Astrocyte (in vitro differentiated cells and primary cell): ENCODE measurements at regions not wholly inside any gene's neighbourhood (a gene's known extent, or its start where the extent isn't known, plus 50 kb on each side); places are given as distances from the start of the nearest gene placed in this dataset.

ENCODE experiments used
- DNase-seq: peaks from one replicate; pipeline ENCODE4 v3.0.0-alpha.2; 2010; ENCODE audit warnings: low read depth
- FAIRE-seq: peaks from 2 replicates; lab custom pipeline; 2011; peaks lifted over from hg19 to GRCh38; lab: Jason Lieb, UNC
- H2AFZ ChIP-seq: 2 replicates; pipeline ENCODE4 v1.6.0; 2012; ENCODE audit warnings: low read depth, low read length, inconsistent platforms
- H3K27ac ChIP-seq: 2 replicates; pipeline ENCODE4 v1.5.1; 2011; ENCODE audit warnings: low read depth, low read length, inconsistent platforms
- H3K27me3 ChIP-seq: 2 replicates; pipeline ENCODE4 v1.6.0; 2011; ENCODE audit warnings: low read length, inconsistent platforms; ENCODE audit not compliant: insufficient read depth
- H3K36me3 ChIP-seq: 2 replicates; pipeline ENCODE4 v1.5.1; 2011; ENCODE audit warnings: low read length, inconsistent platforms; ENCODE audit not compliant: insufficient read depth
- H3K4me1 ChIP-seq: 2 replicates; pipeline ENCODE4 v1.5.1; 2011; ENCODE audit warnings: low read length, inconsistent platforms; ENCODE audit not compliant: insufficient read depth
- H3K4me2 ChIP-seq: 2 replicates; pipeline ENCODE4 v1.6.0; 2012; ENCODE audit warnings: low read length, inconsistent platforms
- H3K4me3 ChIP-seq: 2 replicates; pipeline ENCODE4 v1.5.1; 2011; ENCODE audit warnings: low read depth, mild to moderate bottlenecking, low read length, inconsistent platforms; ENCODE audit not compliant: insufficient read depth
- H3K79me2 ChIP-seq: 2 replicates; pipeline ENCODE4 v1.6.0; 2012; ENCODE audit warnings: mild to moderate bottlenecking, low read length, inconsistent platforms; ENCODE audit not compliant: insufficient read depth
- H3K9ac ChIP-seq: 2 replicates; pipeline ENCODE4 v1.6.0; 2012; ENCODE audit warnings: mild to moderate bottlenecking, low read length, inconsistent platforms
- H3K9me3 ChIP-seq: 2 replicates; pipeline ENCODE4 v1.5.1; 2012; ENCODE audit warnings: low read depth, mild to moderate bottlenecking, low read length, inconsistent platforms; ENCODE audit not compliant: insufficient read depth
- H4K20me1 ChIP-seq: 2 replicates; pipeline ENCODE4 v1.6.0; 2012; ENCODE audit warnings: low read length, inconsistent platforms; ENCODE audit not compliant: insufficient read depth
- H3K27ac Mint-ChIP-seq: one replicate; pipeline ENCODE4 v1.8.0; 2021; ENCODE audit warnings: mild to moderate bottlenecking, mixed read lengths; ENCODE audit not compliant: unreplicated experiment
- H3K27me3 Mint-ChIP-seq: one replicate; pipeline ENCODE4 v1.8.0; 2021; ENCODE audit warnings: low read depth, mixed read lengths; ENCODE audit not compliant: unreplicated experiment
- H3K36me3 Mint-ChIP-seq: one replicate; pipeline ENCODE4 v1.8.0; 2021; ENCODE audit warnings: low read depth, mixed read lengths; ENCODE audit not compliant: unreplicated experiment
- H3K4me1 Mint-ChIP-seq: one replicate; pipeline ENCODE4 v1.8.0; 2021; ENCODE audit warnings: low read depth, mixed read lengths; ENCODE audit not compliant: unreplicated experiment
- H3K4me3 Mint-ChIP-seq: one replicate; pipeline ENCODE4 v1.8.0; 2021; ENCODE audit warnings: mild to moderate bottlenecking, moderate library complexity, mixed read lengths; ENCODE audit not compliant: unreplicated experiment
- H3K9me3 Mint-ChIP-seq: one replicate; pipeline ENCODE4 v1.8.0; 2021; ENCODE audit warnings: mild to moderate bottlenecking, mixed read lengths; ENCODE audit not compliant: unreplicated experiment
- EZH2 ChIP-seq: IDR thresholded peaks from 2 replicates; pipeline ENCODE4 v1.6.1; 2012; ENCODE audit warnings: mild to moderate bottlenecking, low read length, inconsistent platforms; ENCODE audit not compliant: insufficient read depth
- TF ChIP-seq, protein P1 (sequence below): IDR thresholded peaks from 2 replicates; pipeline ENCODE4 v1.5.1; 2011; ENCODE audit warnings: low read depth, mild to moderate bottlenecking, inconsistent platforms, low read length, moderate library complexity; ENCODE audit not compliant: insufficient read depth

DNA sequence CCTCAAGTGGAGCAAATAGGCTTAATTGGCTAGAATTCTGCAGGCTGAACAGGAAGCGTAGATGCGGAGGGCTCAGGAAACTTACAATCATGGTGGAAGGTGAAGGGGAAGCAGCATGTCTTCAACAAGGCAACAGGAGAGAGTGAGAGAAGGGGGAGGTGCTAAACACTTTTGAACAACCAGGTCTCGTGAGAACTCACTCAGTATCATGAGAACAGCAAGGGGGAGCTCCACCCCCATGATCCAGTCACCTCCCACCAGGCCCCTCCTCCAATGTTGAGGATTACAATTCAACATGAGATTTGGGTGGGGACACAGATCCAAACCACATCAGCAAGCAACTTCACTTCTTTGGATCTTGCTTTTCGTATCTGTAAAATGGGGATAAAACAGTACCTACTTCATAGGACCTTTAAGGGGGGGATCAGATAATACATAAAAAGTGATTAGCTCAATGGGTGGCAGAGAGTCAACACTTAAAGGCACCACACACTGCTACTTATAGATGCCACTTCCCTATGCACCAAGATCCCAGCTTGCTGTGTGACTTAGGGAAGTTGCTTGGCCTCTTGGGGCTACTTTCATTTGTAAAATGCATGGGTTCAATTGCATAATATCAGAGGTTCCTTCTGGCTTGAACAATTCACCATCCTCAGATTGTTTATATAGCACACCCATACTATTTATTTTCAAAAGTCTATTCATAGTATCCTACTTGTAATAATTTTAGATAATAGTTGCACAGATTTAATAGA is 184.8 kb upstream of the RPH3A start:
- Histone ChIP-seq H2AFZ (no peak overlapping the region), H3K27me3 (peaks cover 5% of the 10 kb centered on the region), H3K4me2 (no peak overlapping the region), H4K20me1 (no peaks in the 10 kb centered on the region), H3K36me3 (no peaks in the 10 kb centered on the region), H3K9ac (no peak overlapping the region), H3K4me3 (no peak overlapping the region), H3K79me2 (no peaks in the 10 kb centered on the region), H3K9me3 (no peaks in the 10 kb centered on the region), H3K4me1 (no peaks in the 10 kb centered on the region), H3K27ac (no peak overlapping the region)
- H3K9me3 Mint-ChIP-seq = no peaks in the 10 kb centered on the region
- H3K4me1 Mint-ChIP-seq = no peaks in the 10 kb centered on the region
- no peak overlapping the region for H3K4me3 Mint-ChIP-seq
- no peak for FAIRE-seq
- DNase-seq = no peak
- H3K27me3 Mint-ChIP-seq = peaks cover 31% of the 10 kb centered on the region
- no peak overlapping the region for H3K27ac Mint-ChIP-seq
- H3K36me3 Mint-ChIP-seq = no peaks in the 10 kb centered on the region
- TF ChIP-seq, protein P1, sequence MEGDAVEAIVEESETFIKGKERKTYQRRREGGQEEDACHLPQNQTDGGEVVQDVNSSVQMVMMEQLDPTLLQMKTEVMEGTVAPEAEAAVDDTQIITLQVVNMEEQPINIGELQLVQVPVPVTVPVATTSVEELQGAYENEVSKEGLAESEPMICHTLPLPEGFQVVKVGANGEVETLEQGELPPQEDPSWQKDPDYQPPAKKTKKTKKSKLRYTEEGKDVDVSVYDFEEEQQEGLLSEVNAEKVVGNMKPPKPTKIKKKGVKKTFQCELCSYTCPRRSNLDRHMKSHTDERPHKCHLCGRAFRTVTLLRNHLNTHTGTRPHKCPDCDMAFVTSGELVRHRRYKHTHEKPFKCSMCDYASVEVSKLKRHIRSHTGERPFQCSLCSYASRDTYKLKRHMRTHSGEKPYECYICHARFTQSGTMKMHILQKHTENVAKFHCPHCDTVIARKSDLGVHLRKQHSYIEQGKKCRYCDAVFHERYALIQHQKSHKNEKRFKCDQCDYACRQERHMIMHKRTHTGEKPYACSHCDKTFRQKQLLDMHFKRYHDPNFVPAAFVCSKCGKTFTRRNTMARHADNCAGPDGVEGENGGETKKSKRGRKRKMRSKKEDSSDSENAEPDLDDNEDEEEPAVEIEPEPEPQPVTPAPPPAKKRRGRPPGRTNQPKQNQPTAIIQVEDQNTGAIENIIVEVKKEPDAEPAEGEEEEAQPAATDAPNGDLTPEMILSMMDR = no peak
- TF ChIP-seq EZH2 = no peak

DNA sequence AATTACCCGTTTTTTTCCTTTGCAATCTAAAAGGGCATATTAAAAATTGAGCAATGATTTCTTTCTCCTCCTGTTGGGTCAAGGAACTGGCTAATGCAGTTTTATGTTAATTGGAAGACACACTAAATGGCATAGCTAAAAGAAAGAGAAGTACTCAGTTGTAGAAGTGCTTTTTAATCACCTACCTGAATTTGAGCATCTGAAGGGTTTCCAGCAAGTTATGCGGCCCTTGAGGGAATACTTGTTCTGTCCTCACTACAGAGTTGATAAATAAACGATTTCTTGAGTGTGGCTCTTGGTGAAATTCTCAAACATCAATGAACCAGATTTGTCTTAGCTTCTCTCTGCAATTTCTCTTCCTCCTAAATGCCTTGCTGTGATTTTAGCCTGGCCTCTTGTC is 184.1 kb upstream of the RPH3A start:
- H3K4me2 ChIP-seq = no peak overlapping the region
- FAIRE-seq (no peak), DNase-seq (no peak)
- no peaks in the 10 kb centered on the region for H3K9me3 Mint-ChIP-seq
- no peak overlapping the region for H2AFZ ChIP-seq
- H3K4me3 ChIP-seq = no peak overlapping the region
- no peak overlapping the region for H3K27ac ChIP-seq
- H3K4me3 Mint-ChIP-seq = no peak overlapping the region
- H3K27me3 ChIP-seq = peaks cover 5% of the 10 kb centered on the region
- H3K4me1 ChIP-seq = no peaks in the 10 kb centered on the region
- H3K36me3 Mint-ChIP-seq = no peaks in the 10 kb centered on the region
- H4K20me1 ChIP-seq = no peaks in the 10 kb centered on the region
- H3K79me2 ChIP-seq = no peaks in the 10 kb centered on the region
- no peak overlapping the region for H3K27ac Mint-ChIP-seq
- peaks cover 31% of the 10 kb centered on the region for H3K27me3 Mint-ChIP-seq
- H3K36me3 ChIP-seq = no peaks in the 10 kb centered on the region
- H3K9me3 ChIP-seq = no peaks in the 10 kb centered on the region
- TF ChIP-seq, protein P1 = no peak
- H3K9ac ChIP-seq = no peak overlapping the region
- no peaks in the 10 kb centered on the region for H3K4me1 Mint-ChIP-seq

DNA sequence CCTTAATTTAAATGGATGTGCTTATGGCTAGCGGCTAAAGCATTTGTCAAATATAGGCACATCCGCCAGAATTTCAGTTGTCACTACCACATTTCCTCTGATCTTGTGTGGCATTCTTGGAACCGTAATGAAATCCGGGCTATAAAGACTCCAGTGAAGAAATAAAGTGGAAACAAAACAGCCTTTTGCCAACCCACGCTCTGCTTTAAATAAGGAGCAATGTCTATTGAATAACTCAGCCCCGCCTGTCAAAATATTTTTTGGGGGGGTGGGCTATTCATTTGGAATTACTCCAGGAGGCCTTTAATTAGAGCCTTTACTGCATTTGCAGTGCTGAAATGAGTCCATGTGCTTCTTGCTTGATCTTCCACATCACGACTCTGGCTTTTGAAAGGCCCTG is 179.6 kb upstream of the RPH3A start:
- FAIRE-seq = no peak
- H3K27me3 Mint-ChIP-seq = peaks cover 42% of the 10 kb centered on the region
- H3K27ac ChIP-seq = no peak overlapping the region

More for the DNA sequence above, 179.6 kb upstream of the RPH3A start:
- Histone ChIP-seq H3K4me2 (no peak overlapping the region), H3K36me3 (no peaks in the 10 kb centered on the region), H3K9me3 (no peaks in the 10 kb centered on the region), H4K20me1 (no peaks in the 10 kb centered on the region), H3K9ac (no peak overlapping the region), H3K79me2 (no peaks in the 10 kb centered on the region), H3K4me3 (no peak overlapping the region), H3K27me3 (peaks cover 5% of the 10 kb centered on the region), H3K4me1 (no peaks in the 10 kb centered on the region), H2AFZ (no peak overlapping the region)
- Mint-ChIP-seq H3K27ac (no peak overlapping the region), H3K4me1 (no peaks in the 10 kb centered on the region), H3K36me3 (no peaks in the 10 kb centered on the region), H3K9me3 (no peaks in the 10 kb centered on the region), H3K4me3 (no peak overlapping the region)
- TF ChIP-seq, protein P1 = no peak
- no peak for TF ChIP-seq EZH2
- no peak for DNase-seq
